AG04449 (cell line): ENCODE measurements at regions not wholly inside any gene's neighbourhood (a gene's known extent, or its start where the extent isn't known, plus 50 kb on each side); places are given as distances from the start of the nearest gene placed in this dataset.

Experiments used
- CTCF ChIA-PET: fragments of 350-600 bp; formaldehyde crosslinking; extraction: SDS; loops from one replicate; lab custom pipeline; 2021; ENCODE audit warnings: antibody characterized with exemption; lab: Yijun Ruan, JAX
- POLR2A ChIA-PET: fragments of 400-600, 350-600 bp; formaldehyde crosslinking; extraction: SDS; loops from one replicate; lab custom pipeline; 2020; ENCODE audit warnings: antibody characterized with exemption, inconsistent platforms; lab: Yijun Ruan, JAX
- DNase-seq: peaks from one replicate; pipeline ENCODE4 v3.0.0-alpha.2; 2010; ENCODE audit warnings: low read depth, low spot score
- H3K4me3 ChIP-seq: 2 replicates; pipeline ENCODE4 v1.5.1; 2011; ENCODE audit warnings: low read depth, mild to moderate bottlenecking, control low read depth, low read length
- TF ChIP-seq, protein P1 (sequence below): IDR thresholded peaks from one replicate; pipeline ENCODE4 v1.5.1; 2011; ENCODE audit warnings: mild to moderate bottlenecking, moderate library complexity, low read length, control low read depth, inconsistent platforms; ENCODE audit not compliant: insufficient read depth; ENCODE audit errors: missing control alignments

- ChIA-PET POLR2A (no interaction called here), CTCF (no interaction called here)
- DNase-seq, result no peak
- no peak overlapping the region for H3K4me3 ChIP-seq
- TF ChIP-seq, protein P1, sequence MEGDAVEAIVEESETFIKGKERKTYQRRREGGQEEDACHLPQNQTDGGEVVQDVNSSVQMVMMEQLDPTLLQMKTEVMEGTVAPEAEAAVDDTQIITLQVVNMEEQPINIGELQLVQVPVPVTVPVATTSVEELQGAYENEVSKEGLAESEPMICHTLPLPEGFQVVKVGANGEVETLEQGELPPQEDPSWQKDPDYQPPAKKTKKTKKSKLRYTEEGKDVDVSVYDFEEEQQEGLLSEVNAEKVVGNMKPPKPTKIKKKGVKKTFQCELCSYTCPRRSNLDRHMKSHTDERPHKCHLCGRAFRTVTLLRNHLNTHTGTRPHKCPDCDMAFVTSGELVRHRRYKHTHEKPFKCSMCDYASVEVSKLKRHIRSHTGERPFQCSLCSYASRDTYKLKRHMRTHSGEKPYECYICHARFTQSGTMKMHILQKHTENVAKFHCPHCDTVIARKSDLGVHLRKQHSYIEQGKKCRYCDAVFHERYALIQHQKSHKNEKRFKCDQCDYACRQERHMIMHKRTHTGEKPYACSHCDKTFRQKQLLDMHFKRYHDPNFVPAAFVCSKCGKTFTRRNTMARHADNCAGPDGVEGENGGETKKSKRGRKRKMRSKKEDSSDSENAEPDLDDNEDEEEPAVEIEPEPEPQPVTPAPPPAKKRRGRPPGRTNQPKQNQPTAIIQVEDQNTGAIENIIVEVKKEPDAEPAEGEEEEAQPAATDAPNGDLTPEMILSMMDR, result no peak
These were observed 1128.2 kb upstream of the PCDH9 start for GRCh38 chr13:68358294-68358705.

DNA sequence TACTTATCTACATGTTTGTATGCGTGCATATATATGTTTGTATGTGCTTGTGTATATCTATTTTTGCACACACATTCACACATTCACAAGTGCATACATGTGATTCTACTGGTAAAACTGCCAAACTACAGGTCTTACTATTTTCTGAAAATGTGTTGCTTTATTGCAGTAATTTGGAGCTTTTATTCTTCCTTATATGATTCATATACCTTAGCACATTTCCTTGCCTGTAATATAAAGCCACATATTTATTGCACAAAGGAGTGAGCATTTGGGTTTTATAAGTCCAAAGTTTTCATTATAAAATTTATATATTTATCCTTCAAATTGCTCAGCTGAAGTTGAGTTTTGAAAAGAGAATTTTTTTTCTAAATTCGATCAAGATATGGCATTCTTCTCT, 1120.4 kb upstream of the PCDH9 start:
- no peak for DNase-seq
- TF ChIP-seq, protein P1, result no peak
- no peak overlapping the region for H3K4me3 ChIP-seq
- ChIA-PET POLR2A (no interaction called here), CTCF (no interaction called here)

GRCh38 chr13:68347220-68347619, 1117.1 kb upstream of the PCDH9 start:
- POLR2A ChIA-PET, result no interaction called here
- TF ChIP-seq, protein P1, result no peak
- H3K4me3 ChIP-seq, result no peak overlapping the region
- CTCF ChIA-PET, result no interaction called here
- DNase-seq, result no peak

- H3K4me3 ChIP-seq, result no peak overlapping the region
- CTCF ChIA-PET, result no interaction called here
- DNase-seq, result no peak
- TF ChIP-seq, protein P1, result no peak
- POLR2A ChIA-PET, result no interaction called here
These were observed 1115.9 kb upstream of the PCDH9 start for GRCh38 chr13:68345963-68346531.

GRCh38 chr13:68323124-68323523, 1093.0 kb upstream of the PCDH9 start:
- ChIA-PET POLR2A (no interaction called here), CTCF (no interaction called here)
- no peak for DNase-seq
- TF ChIP-seq, protein P1, result no peak
- no peak overlapping the region for H3K4me3 ChIP-seq

GRCh38 chr13:68319384-68319783, 1089.2 kb upstream of the PCDH9 start:
- CTCF ChIA-PET, result no interaction called here
- POLR2A ChIA-PET, result no interaction called here
- TF ChIP-seq, protein P1, result no peak
- no peak for DNase-seq
- H3K4me3 ChIP-seq, result no peak overlapping the region
